Prostate gland (tissue), 2 donors: ENCODE measurements at regions not wholly inside any gene's neighbourhood (a gene's known extent, or its start where the extent isn't known, plus 50 kb on each side); places are given as distances from the start of the nearest gene placed in this dataset.

Experiments used
- CTCF ChIP-seq, 4 experiments: fragments of 200-600 bp in 2 of 4; fragments of 450-650 bp in 2 of 4; sonication (generic) in 2 of 4; IDR thresholded peaks; 1 replicate in 3 of 4; 2 replicates in 1 of 4; pipeline ENCODE4 v1.5.1; 2016 to 2019; ENCODE audit warnings: antibody characterized with exemption in 4 of 4, mild to moderate bottlenecking in 2 of 4, moderate library complexity in 2 of 4
- POLR2AphosphoS5 ChIP-seq: sonication (generic); formaldehyde crosslinking; IDR thresholded peaks from one replicate; pipeline ENCODE4 v1.6.1; 2017; ENCODE audit warnings: antibody characterized with exemption

- no peak for TF ChIP-seq CTCF (IDR thresholded peaks at IDR 0.05)
- TF ChIP-seq POLR2AphosphoS5: no peak
Observed at GRCh38 chr6:154566866-154567265, 56.4 kb upstream of the CNKSR3 start.
